Mesendoderm (in vitro differentiated cells): ENCODE measurements at regions not wholly inside any gene's neighbourhood (a gene's known extent, or its start where the extent isn't known, plus 50 kb on each side); places are given as distances from the start of the nearest gene placed in this dataset.

ENCODE experiments used
- DNase-seq: peaks from one replicate; pipeline ENCODE4 v3.0.0; 2013
- H2AK5ac ChIP-seq: 2 replicates; pipeline ENCODE4 v1.6.1; 2013; ENCODE audit warnings: low read length, inconsistent platforms
- H2BK120ac ChIP-seq: 2 replicates; pipeline ENCODE4 v1.6.1; 2013; ENCODE audit warnings: low read depth, mild to moderate bottlenecking, low read length, moderate library complexity, mixed read lengths
- H2BK15ac ChIP-seq: replicated peaks from 2 replicates; pipeline ENCODE4 v1.6.1; 2013; ENCODE audit warnings: low read depth, mild to moderate bottlenecking, moderate library complexity
- H2BK5ac ChIP-seq: 2 replicates; pipeline ENCODE4 v1.6.1; 2013; ENCODE audit warnings: low read length, inconsistent platforms
- H3K18ac ChIP-seq: 2 replicates; pipeline ENCODE4 v1.6.1; 2013; ENCODE audit warnings: mild to moderate bottlenecking, low read length, mixed read lengths
- H3K23ac ChIP-seq: one replicate; pipeline ENCODE4 v1.6.1; 2013; ENCODE audit warnings: low read length
- H3K27ac ChIP-seq: 2 replicates; pipeline ENCODE4 v1.5.1; 2013; ENCODE audit warnings: low read depth, mild to moderate bottlenecking, inconsistent platforms, low read length, moderate library complexity
- H3K27me3 ChIP-seq: 2 replicates; pipeline ENCODE4 v1.6.1; 2013; ENCODE audit warnings: low read length, control low read depth, mild to moderate bottlenecking, inconsistent platforms; ENCODE audit not compliant: insufficient read depth, poor library complexity
- H3K36me3 ChIP-seq: 2 replicates; pipeline ENCODE4 v1.6.1; 2013; ENCODE audit warnings: low read length, inconsistent platforms; ENCODE audit not compliant: control insufficient read depth, insufficient read depth
- H3K4ac ChIP-seq: one replicate; pipeline ENCODE4 v1.6.1; 2013; ENCODE audit warnings: low read depth, mild to moderate bottlenecking, low read length, moderate library complexity
- H3K4me1 ChIP-seq: 2 replicates; pipeline ENCODE4 v1.6.1; 2013; ENCODE audit warnings: low read depth, low read length, inconsistent platforms; ENCODE audit not compliant: control insufficient read depth
- H3K4me2 ChIP-seq: 2 replicates; pipeline ENCODE4 v1.6.1; 2013; ENCODE audit warnings: low read length
- H3K4me3 ChIP-seq: 2 replicates; pipeline ENCODE4 v1.5.1; 2013; ENCODE audit warnings: mild to moderate bottlenecking, low read length
- H3K56ac ChIP-seq: one replicate; pipeline ENCODE4 v1.6.1; 2013; ENCODE audit warnings: low read length
- H3K79me1 ChIP-seq: 2 replicates; pipeline ENCODE4 v1.6.1; 2013; ENCODE audit warnings: low read length, inconsistent platforms
- H3K79me2 ChIP-seq: 2 replicates; pipeline ENCODE4 v1.6.1; 2013; ENCODE audit warnings: mild to moderate bottlenecking, low read length; ENCODE audit not compliant: control insufficient read depth, insufficient read depth
- H3K9ac ChIP-seq: 2 replicates; pipeline ENCODE4 v1.6.1; 2013; ENCODE audit warnings: low read length, inconsistent platforms
- H4K5ac ChIP-seq: one replicate; pipeline ENCODE4 v1.6.1; 2013; ENCODE audit warnings: low read length
- H4K8ac ChIP-seq: one replicate; pipeline ENCODE4 v1.6.1; 2013; ENCODE audit warnings: low read depth, mild to moderate bottlenecking, control low read depth, low read length, moderate library complexity
- WGBS: extraction: QIAGEN DNeasy Blood & Tissue Kit; methylation state at CpG from one replicate; pipeline ENCODE4 v1.1.7; 2013; ENCODE audit warnings: low lambda C conversion rate, missing lambda C conversion rate; ENCODE audit not compliant: insufficient coverage; ENCODE audit errors: extremely low coverage; 5-methylcytosine and 5-hydroxymethylcytosine counted together

GRCh38 chr11:37817727-37818270 lies 1219.8 kb upstream of the RAG2 start:
- Histone ChIP-seq H3K56ac (no peak overlapping the region), H4K8ac (no peak overlapping the region), H2BK15ac (no peak overlapping the region), H4K5ac (no peak overlapping the region), H3K27me3 (no peaks in the 10 kb centered on the region), H3K18ac (no peak overlapping the region), H3K79me1 (no peaks in the 10 kb centered on the region), H2BK120ac (no peak overlapping the region), H2BK5ac (no peak overlapping the region), H3K4ac (no peak overlapping the region), H3K4me1 (no peaks in the 10 kb centered on the region), H3K4me2 (no peak overlapping the region), H3K9ac (no peak overlapping the region), H3K4me3 (no peak overlapping the region), H3K23ac (no peak overlapping the region), H3K27ac (no peak overlapping the region), H3K79me2 (no peaks in the 10 kb centered on the region), H2AK5ac (no peak overlapping the region), H3K36me3 (no peaks in the 10 kb centered on the region)
- no peak for DNase-seq
- WGBS, result no CpG with 5 or more reads among the region's 11 CpGs

- no CpG with 5 or more reads among the region's 16 CpGs for whole genome bisulfite sequencing
- Histone ChIP-seq H3K4ac (no peak overlapping the region), H3K4me1 (no peaks in the 10 kb centered on the region), H2AK5ac (no peak overlapping the region), H3K23ac (no peak overlapping the region), H3K79me1 (no peaks in the 10 kb centered on the region), H3K27me3 (no peaks in the 10 kb centered on the region), H3K9ac (no peak overlapping the region), H3K36me3 (no peaks in the 10 kb centered on the region), H3K27ac (no peak overlapping the region), H2BK120ac (no peak overlapping the region), H3K4me3 (no peak overlapping the region), H3K79me2 (no peaks in the 10 kb centered on the region), H3K56ac (no peak overlapping the region), H3K4me2 (no peak overlapping the region), H3K18ac (no peak overlapping the region), H4K5ac (no peak overlapping the region), H2BK5ac (no peak overlapping the region), H4K8ac (no peak overlapping the region), H2BK15ac (no peak overlapping the region)
- DNase-seq, result no peak
These were observed 1214.3 kb upstream of the RAG2 start for GRCh38 chr11:37812281-37812880.

- Histone ChIP-seq H2BK15ac (no peak overlapping the region), H3K79me1 (no peaks in the 10 kb centered on the region), H2BK5ac (no peak overlapping the region), H3K4me2 (no peak overlapping the region), H3K23ac (no peak overlapping the region), H3K9ac (no peak overlapping the region), H3K27me3 (no peaks in the 10 kb centered on the region), H3K4me1 (no peaks in the 10 kb centered on the region), H3K4me3 (no peak overlapping the region), H3K27ac (no peak overlapping the region), H2AK5ac (no peak overlapping the region), H3K79me2 (no peaks in the 10 kb centered on the region), H3K56ac (no peak overlapping the region), H3K36me3 (no peaks in the 10 kb centered on the region), H3K4ac (no peak overlapping the region), H2BK120ac (no peak overlapping the region), H4K5ac (no peak overlapping the region), H3K18ac (no peak overlapping the region), H4K8ac (no peak overlapping the region)
- WGBS, result no CpG with 5 or more reads among the region's 7 CpGs
- no peak for DNase-seq
These were observed 1213.3 kb upstream of the RAG2 start for GRCh38 chr11:37811349-37811748.

- no CpG with 5 or more reads among the region's 2 CpGs for WGBS
These were observed 1206.6 kb upstream of the RAG2 start for GRCh38 chr11:37804666-37805065.

GRCh38 chr11:37788141-37788877 lies 1190.3 kb upstream of the RAG2 start:
- peak; percentile 3 for DNase-seq
- Histone ChIP-seq H2AK5ac (no peak overlapping the region), H3K18ac (no peak overlapping the region), H3K79me1 (no peaks in the 10 kb centered on the region), H3K4ac (no peak overlapping the region), H3K4me1 (no peaks in the 10 kb centered on the region), H3K27ac (no peak overlapping the region), H3K9ac (no peak overlapping the region), H3K23ac (no peak overlapping the region), H3K4me3 (no peak overlapping the region), H3K56ac (no peak overlapping the region), H4K8ac (no peak overlapping the region), H3K4me2 (no peak overlapping the region), H2BK120ac (no peak overlapping the region), H3K27me3 (no peaks in the 10 kb centered on the region), H4K5ac (no peak overlapping the region), H3K36me3 (no peaks in the 10 kb centered on the region), H2BK15ac (no peak overlapping the region), H2BK5ac (no peak overlapping the region), H3K79me2 (no peaks in the 10 kb centered on the region)
- WGBS, result no CpG with 5 or more reads among the region's 5 CpGs

More at GRCh38 chr11:37804666-37805065, 1206.6 kb upstream of the RAG2 start:
- Histone ChIP-seq H3K79me1 (no peaks in the 10 kb centered on the region), H4K8ac (no peak overlapping the region), H3K56ac (no peak overlapping the region), H3K9ac (no peak overlapping the region), H3K79me2 (no peaks in the 10 kb centered on the region), H3K4me1 (no peaks in the 10 kb centered on the region), H4K5ac (no peak overlapping the region), H3K18ac (no peak overlapping the region), H2BK5ac (no peak overlapping the region), H2BK120ac (no peak overlapping the region), H2AK5ac (no peak overlapping the region), H2BK15ac (no peak overlapping the region), H3K23ac (no peak overlapping the region), H3K27ac (no peak overlapping the region), H3K4me2 (no peak overlapping the region), H3K4me3 (no peak overlapping the region), H3K27me3 (peaks cover 2% of the 10 kb centered on the region), H3K36me3 (no peaks in the 10 kb centered on the region), H3K4ac (no peak overlapping the region)
- DNase-seq, result no peak
